HG02870 (cell line): ENCODE measurements at regions not wholly inside any gene's neighbourhood (a gene's known extent, or its start where the extent isn't known, plus 50 kb on each side); places are given as distances from the start of the nearest gene placed in this dataset.
"Not testable (repeated sequence)": the region's sequence is repeated elsewhere in the genome, so short reads cannot be mapped to it uniquely, and the experiment has no call there.

Source experiments
- ATAC-seq: cut with Tn5 transposase; IDR thresholded peaks from one replicate; pipeline ENCODE4 v1.9.1; 2021; ENCODE audit warnings: mild to moderate bottlenecking, moderate library complexity; ENCODE audit not compliant: unreplicated experiment

GRCh38 chr10:64103750-64104470 is 582.7 kb downstream of the REEP3 start:
- ATAC-seq = no peak

GRCh38 chr10:64109926-64110495 is 588.8 kb downstream of the REEP3 start:
- no peak for ATAC-seq

GRCh38 chr10:64112701-64113355 is 591.6 kb downstream of the REEP3 start:
- no peak for ATAC-seq

- ATAC-seq = no peak
Measured at GRCh38 chr10:64113375-64113774, 592.2 kb downstream of the REEP3 start.

- ATAC-seq = no peak
Measured at GRCh38 chr10:64113792-64114191, 592.6 kb downstream of the REEP3 start.

GRCh38 chr10:64115471-64115870 is 594.3 kb downstream of the REEP3 start:
- no peak for ATAC-seq

- ATAC-seq = peak; percentile 54
Measured at GRCh38 chr10:64115908-64116643, 594.9 kb downstream of the REEP3 start.

- no peak for ATAC-seq
Measured at GRCh38 chr10:64116707-64117106, 595.5 kb downstream of the REEP3 start.

- ATAC-seq = no peak
Measured at GRCh38 chr10:64118736-64119135, 597.5 kb downstream of the REEP3 start.

GRCh38 chr10:64120301-64120980 is 599.2 kb downstream of the REEP3 start:
- not testable (repeated sequence) for ATAC-seq

GRCh38 chr10:64130152-64130551 is 609.0 kb downstream of the REEP3 start:
- ATAC-seq = no peak

- ATAC-seq = no peak
Measured at GRCh38 chr10:64134676-64135075, 613.5 kb downstream of the REEP3 start.

GRCh38 chr10:64142395-64142794 is 621.2 kb downstream of the REEP3 start:
- ATAC-seq = peak; percentile 44

- ATAC-seq = no peak
Measured at GRCh38 chr10:64148607-64149006, 627.4 kb downstream of the REEP3 start.

GRCh38 chr10:64156166-64156565 is 635.0 kb downstream of the REEP3 start:
- ATAC-seq = no peak

GRCh38 chr10:64158551-64158950 is 637.4 kb downstream of the REEP3 start:
- no peak for ATAC-seq

GRCh38 chr10:64159910-64160872 is 639.0 kb downstream of the REEP3 start:
- ATAC-seq = no peak

GRCh38 chr10:64170791-64171190 is 649.6 kb downstream of the REEP3 start:
- no peak for ATAC-seq

GRCh38 chr10:64173826-64174225 is 652.6 kb downstream of the REEP3 start:
- no peak for ATAC-seq
